ENCODE measurements at regions not wholly inside any gene's neighbourhood (a gene's known extent, or its start where the extent isn't known, plus 50 kb on each side); places are given as distances from the start of the nearest gene placed in this dataset.
"Not testable (repeated sequence)": the region's sequence is repeated elsewhere in the genome, so short reads cannot be mapped to it uniquely, and the experiment has no call there.

- no peak for DNase-seq
Measured at GRCh38 chr2:215740071-215740470, 273.3 kb downstream of the MREG start.

- DNase-seq, result no peak
Measured at GRCh38 chr2:215738351-215738750, 275.0 kb downstream of the MREG start.

GRCh38 chr2:215737477-215737876 lies 275.9 kb downstream of the MREG start:
- DNase-seq, result no peak

- DNase-seq, result peak; percentile 66
Measured at GRCh38 chr2:215736653-215737290, 276.6 kb downstream of the MREG start.

GRCh38 chr2:215731108-215731658 lies 282.2 kb downstream of the MREG start:
- no peak for DNase-seq

GRCh38 chr2:215729985-215730620 lies 283.2 kb downstream of the MREG start:
- no peak for DNase-seq

GRCh38 chr2:215728504-215729065 lies 284.8 kb downstream of the MREG start:
- peak; percentile 84 for DNase-seq

- DNase-seq, result peak; percentile 61
Measured at GRCh38 chr2:215727507-215728503, 285.5 kb downstream of the MREG start.

- DNase-seq, result no peak
Measured at GRCh38 chr2:215726070-215726469, 287.3 kb downstream of the MREG start.

- DNase-seq, result peak; percentile 63
Measured at GRCh38 chr2:215724146-215724545, 288.3 kb upstream of the FN1 start.

GRCh38 chr2:215723631-215724011 lies 287.8 kb upstream of the FN1 start:
- no peak for DNase-seq

GRCh38 chr2:215722986-215723630 lies 287.2 kb upstream of the FN1 start:
- peak; percentile 54 for DNase-seq

GRCh38 chr2:215722125-215722524 lies 286.3 kb upstream of the FN1 start:
- DNase-seq, result no peak

GRCh38 chr2:215721515-215721914 lies 285.6 kb upstream of the FN1 start:
- not testable (repeated sequence) for DNase-seq

- no peak for DNase-seq
Measured at GRCh38 chr2:215718890-215719289, 283.0 kb upstream of the FN1 start.

GRCh38 chr2:215718436-215718835 lies 282.6 kb upstream of the FN1 start:
- no peak for DNase-seq

GRCh38 chr2:215717501-215718381 lies 281.9 kb upstream of the FN1 start:
- peak; percentile 73 for DNase-seq

GRCh38 chr2:215716956-215717355 lies 281.1 kb upstream of the FN1 start:
- DNase-seq, result peak; percentile 29

GRCh38 chr2:215712871-215713790 lies 277.3 kb upstream of the FN1 start:
- peak; percentile 93 for DNase-seq

All from fibroblast of skin of scalp (primary cell).